Fibroblast of mammary gland (primary cell): ENCODE measurements at regions not wholly inside any gene's neighbourhood (a gene's known extent, or its start where the extent isn't known, plus 50 kb on each side); places are given as distances from the start of the nearest gene placed in this dataset.
A peak's percentile ranks its signal among the peaks of the same experiment; 100 is the strongest.
"Not testable (repeated sequence)": the region's sequence is repeated elsewhere in the genome, so short reads cannot be mapped to it uniquely, and the experiment has no call there.

ENCODE experiments used
- DNase-seq: peaks from one replicate; pipeline ENCODE4 v3.0.0-alpha.2; 2010; ENCODE audit warnings: low read depth
- H3K4me3 ChIP-seq: 2 replicates; pipeline ENCODE4 v1.5.1; 2011; ENCODE audit warnings: low read depth, mild to moderate bottlenecking, low read length, moderate library complexity; ENCODE audit not compliant: control insufficient read depth
- TF ChIP-seq, protein P1 (sequence below): conservative IDR thresholded peaks from 2 replicates; pipeline ENCODE4 v1.5.1; 2011; ENCODE audit warnings: low read depth, low read length, inconsistent platforms; ENCODE audit not compliant: control insufficient read depth, insufficient read depth

DNA sequence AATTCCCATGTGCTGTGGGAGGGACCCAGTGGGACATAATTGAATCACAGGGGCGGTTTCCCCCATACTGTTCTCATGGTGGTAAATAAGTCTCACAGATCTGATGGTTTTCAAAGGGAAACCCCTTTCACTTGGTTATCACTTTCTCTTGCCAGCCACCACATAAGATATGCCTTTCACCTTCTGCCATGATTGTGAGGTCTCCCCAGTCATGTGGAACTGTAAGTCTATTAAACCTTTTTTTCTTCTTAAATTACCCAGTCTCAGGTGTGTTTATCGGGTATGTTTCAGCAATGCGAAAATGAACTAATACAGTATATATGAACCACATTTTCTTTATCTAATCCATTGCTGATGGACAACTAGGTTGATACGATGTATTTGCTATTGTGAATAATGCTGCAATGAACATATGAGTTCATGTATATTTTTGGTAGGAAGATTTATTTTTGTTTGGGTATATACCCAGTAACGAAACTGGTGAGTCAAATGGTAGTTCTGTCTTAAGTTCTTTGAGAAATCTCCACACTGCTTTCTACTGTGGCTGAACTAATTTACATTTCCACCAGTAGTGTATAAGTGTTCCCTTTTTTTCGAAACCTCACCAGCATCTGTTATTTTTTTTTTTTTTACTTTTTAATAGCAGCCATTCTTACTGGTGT is 70.0 kb upstream of the HGF start:
- no peak overlapping the region for H3K4me3 ChIP-seq
- DNase-seq = no peak
- TF ChIP-seq, protein P1, sequence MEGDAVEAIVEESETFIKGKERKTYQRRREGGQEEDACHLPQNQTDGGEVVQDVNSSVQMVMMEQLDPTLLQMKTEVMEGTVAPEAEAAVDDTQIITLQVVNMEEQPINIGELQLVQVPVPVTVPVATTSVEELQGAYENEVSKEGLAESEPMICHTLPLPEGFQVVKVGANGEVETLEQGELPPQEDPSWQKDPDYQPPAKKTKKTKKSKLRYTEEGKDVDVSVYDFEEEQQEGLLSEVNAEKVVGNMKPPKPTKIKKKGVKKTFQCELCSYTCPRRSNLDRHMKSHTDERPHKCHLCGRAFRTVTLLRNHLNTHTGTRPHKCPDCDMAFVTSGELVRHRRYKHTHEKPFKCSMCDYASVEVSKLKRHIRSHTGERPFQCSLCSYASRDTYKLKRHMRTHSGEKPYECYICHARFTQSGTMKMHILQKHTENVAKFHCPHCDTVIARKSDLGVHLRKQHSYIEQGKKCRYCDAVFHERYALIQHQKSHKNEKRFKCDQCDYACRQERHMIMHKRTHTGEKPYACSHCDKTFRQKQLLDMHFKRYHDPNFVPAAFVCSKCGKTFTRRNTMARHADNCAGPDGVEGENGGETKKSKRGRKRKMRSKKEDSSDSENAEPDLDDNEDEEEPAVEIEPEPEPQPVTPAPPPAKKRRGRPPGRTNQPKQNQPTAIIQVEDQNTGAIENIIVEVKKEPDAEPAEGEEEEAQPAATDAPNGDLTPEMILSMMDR = no peak

DNA sequence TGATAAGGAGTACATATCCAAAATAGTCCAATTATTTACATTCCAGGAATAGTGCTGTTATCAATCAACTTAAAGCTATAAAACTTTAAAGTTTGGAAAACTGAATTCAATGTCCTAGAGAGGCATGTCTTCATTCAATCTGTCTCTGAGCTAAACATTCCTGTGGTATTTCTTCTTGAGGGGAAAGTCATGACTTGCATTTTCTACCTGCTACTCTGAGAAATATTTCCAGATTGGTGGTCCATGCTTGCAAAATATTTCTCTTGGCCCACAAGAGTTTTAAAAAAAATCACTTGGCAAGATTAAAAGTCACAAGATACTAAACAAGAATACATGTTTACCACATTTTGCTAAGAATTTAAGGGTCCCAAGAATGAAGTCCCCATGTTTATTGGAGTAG is 63.6 kb upstream of the HGF start:
- no peak overlapping the region for H3K4me3 ChIP-seq
- TF ChIP-seq, protein P1 = no peak
- DNase-seq = peak; percentile 14

DNA sequence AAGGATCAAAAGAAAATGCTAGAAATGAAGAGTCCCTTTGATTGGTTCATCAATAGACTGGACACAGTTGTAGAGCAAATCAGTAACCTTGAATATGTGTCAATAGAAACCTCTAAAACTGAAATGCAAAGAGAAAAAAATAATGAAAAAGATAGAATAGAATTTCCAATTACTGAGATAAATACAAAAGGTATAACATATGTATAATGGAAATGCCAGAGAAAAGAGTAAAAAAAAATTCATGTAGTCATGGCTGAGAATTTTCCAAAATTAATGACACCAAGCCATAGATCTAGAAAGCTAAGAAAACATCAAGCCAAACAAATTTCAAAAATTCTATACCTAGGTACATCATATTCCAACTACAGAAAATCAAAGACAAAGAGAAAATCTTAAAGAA is 62.0 kb upstream of the HGF start:
- no peak overlapping the region for H3K4me3 ChIP-seq
- TF ChIP-seq, protein P1 = no peak
- no peak for DNase-seq

DNA sequence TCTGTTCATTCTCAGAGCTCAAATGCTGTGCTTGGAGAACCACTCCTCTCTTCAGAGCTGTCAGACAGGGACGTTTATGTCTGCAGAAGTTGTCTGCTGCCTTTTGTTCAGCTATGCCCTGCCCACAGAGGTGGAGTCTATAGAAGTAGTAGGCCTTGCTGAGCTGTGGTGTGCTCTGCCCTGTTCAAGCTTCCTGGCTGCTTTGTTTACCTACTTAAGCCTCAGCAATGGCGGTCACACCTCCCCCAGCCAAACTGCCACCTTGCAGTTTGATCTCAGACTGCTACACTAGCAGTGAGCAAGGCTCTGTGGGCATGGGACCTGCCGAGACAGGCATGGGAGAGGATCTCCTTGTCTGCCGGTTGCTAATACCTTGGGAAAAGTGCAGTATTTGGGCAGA is 59.7 kb upstream of the HGF start:
- DNase-seq, H3K4me3 ChIP-seq: not testable (repeated sequence)

DNA sequence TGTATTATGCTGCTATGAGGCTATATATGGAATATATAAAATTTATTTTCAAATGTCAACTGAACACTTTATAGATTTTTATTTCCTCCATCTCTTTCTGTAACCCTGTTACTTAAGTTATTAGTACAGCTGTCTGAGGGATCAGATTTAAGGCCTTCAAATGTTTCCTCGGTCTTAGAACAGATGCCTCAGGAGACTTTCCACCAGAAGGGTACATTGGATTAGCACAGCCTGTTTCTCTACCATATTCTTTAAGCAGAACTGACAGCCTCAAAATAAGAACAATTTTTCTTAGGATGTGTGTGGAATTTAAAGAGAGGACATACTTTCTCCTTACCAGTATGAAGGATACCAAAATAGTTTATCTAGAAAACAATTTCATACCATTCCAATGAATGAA is 53.0 kb upstream of the HGF start:
- DNase-seq = no peak
- no peak overlapping the region for H3K4me3 ChIP-seq
- TF ChIP-seq, protein P1 = no peak

DNA sequence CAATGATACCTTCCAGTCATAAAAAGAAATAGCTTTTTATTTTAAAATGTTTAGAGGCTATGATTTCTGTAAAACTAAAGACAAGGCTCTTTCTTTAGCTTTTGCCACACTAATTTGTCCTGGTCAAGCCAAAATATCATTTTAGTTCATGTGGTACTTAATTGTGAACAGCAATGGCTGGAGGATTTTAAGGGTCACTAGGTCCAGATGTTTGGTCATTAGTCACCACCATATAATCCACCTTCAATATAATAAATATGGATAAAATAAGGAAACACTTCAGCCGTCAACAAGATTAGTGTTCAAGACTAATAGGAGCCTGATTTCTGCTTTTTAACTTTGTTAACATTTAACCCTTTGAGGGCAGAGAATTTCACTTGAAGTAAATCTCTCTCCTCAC is 50.0 kb upstream of the HGF start:
- H3K4me3 ChIP-seq = no peak overlapping the region
- DNase-seq = peak; percentile 18
- TF ChIP-seq, protein P1 = no peak
